GM19438 (cell line): ENCODE measurements at regions not wholly inside any gene's neighbourhood (a gene's known extent, or its start where the extent isn't known, plus 50 kb on each side); places are given as distances from the start of the nearest gene placed in this dataset.
A peak's percentile ranks its signal among the peaks of the same experiment; 100 is the strongest.
"Not testable (repeated sequence)": the region's sequence is repeated elsewhere in the genome, so short reads cannot be mapped to it uniquely, and the experiment has no call there.

Experiments
- ATAC-seq: cut with Tn5 transposase; IDR thresholded peaks from one replicate; pipeline ENCODE4 v1.9.1; 2021; ENCODE audit warnings: low read depth; ENCODE audit not compliant: unreplicated experiment

GRCh38 chr4:83213640-83214039, 71.0 kb downstream of the COQ2 start:
- no peak for ATAC-seq

DNA sequence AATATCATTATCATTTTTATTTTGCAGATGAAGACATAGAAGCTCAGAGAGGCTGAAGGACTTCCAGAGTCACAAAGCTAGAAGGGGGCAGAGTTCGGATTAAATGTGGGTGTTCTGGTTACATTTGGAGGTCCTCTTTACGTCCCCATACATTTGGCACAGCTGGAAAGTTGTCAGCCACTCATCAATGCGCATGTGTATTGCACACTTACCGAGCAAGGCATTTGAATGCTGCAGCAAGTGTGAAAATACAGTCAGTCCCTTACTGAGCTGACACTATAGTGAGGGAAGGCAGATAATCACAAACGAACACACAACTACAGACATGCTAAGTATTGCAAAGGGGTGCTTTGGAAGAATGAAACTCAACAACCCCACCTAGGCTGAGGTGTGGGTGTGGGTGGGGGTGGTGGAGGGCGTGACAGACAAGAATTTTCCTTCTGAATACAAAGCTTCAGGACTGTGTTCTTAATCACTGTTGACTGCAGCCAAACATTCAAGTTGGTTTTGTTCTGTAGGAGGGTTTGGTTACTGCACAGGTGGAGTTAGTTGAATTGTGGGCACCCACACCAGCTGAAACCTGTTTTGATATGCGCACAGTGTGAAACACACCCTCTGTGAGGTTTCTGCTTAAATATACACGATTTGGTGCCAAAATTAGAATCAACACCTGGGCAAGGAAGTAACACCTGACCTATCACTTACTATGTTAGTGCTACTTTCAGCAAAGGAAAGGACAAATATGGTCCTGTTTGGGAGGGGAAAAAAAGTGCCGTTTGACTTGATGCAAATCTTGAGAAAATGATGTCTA, 72.4 kb downstream of the COQ2 start:
- peak; percentile 78 for ATAC-seq

DNA sequence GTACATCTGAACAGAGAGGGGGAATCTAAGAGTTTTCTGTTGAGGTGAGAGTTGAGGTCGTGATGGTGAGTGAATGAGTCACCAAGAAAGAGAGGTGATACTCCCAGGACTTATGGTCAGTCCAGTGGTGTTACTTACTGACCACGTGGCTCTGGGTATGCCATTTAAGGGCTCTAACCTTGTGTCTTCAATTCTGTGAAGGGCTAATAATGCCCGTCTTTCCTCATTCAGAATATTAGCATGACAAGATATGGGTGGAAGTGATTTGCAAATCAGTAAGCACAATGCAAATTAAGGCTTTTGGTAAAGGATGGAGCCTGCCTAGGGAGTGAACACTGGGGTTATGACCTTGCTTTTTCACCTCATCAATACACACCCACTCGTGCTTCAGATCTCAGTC, 75.2 kb downstream of the COQ2 start:
- no peak for ATAC-seq

DNA sequence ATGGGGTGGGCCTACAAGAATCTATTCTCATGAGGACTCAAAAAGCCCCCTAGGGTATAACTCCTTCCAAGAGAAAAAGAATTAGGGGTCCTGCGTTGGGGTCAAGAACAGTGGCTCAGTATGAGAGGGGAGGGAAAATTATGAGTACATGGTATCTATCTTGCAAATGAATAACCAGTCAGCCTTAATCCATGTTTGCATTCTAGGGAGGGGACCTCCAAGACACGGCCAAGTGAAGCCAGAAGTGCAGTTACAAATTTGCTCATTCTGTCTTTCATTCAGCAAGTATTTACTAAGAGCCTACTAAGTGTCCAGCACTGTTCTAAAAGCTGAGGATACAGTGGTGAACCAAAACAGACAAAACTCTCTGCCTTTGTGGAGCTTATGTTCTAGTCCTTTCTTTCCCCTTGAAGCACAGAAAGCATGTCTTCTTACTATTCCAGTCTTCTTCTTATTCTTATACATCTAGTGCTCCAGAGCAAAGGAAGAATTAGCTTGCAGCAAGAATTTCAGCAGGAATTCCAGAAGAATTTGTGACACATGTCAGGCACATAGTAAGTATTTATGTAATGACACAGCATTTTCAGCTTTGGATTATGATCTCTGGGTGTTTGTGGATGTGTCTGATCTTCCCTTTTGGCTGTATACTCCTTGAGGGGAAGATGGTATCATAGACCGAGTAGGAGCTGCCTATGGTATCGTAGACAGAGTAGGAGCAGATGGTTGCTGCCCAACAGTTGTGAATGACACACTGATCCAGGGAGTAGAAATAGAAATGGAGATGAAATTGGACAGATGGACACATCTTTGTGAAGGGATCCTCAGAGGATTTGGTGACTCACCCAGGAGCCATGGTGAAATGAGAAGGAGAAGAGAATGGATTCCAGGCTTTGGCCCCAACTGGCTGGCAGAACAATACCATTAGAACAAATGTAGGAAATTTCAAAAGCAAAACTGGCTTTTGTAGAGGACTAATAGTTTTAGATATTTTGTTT, 75.9 kb downstream of the COQ2 start:
- ATAC-seq: no peak

GRCh38 chr4:83207497-83208101, 77.0 kb downstream of the COQ2 start:
- ATAC-seq: no peak

- no peak for ATAC-seq
These were observed 78.8 kb downstream of the COQ2 start for GRCh38 chr4:83205760-83206159.

DNA sequence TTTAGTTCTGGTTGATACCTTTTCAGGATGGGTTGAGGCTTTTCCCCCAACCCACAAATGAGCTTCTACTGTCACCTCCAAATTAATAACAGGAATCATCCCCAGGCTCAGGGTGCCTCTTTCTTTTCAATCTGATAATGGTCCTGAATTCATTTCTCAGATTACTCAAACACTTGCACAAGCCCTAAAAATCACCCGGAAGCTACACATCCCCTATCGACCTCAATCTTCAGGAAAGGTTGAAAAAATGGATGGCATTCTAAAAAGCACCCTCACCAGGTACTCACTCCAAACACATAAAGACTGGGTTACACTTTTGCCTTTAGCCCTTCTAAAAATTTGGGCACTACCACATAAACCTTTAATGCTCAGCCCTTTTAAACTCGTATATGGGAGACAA, 79.9 kb downstream of the COQ2 start:
- ATAC-seq: no peak

DNA sequence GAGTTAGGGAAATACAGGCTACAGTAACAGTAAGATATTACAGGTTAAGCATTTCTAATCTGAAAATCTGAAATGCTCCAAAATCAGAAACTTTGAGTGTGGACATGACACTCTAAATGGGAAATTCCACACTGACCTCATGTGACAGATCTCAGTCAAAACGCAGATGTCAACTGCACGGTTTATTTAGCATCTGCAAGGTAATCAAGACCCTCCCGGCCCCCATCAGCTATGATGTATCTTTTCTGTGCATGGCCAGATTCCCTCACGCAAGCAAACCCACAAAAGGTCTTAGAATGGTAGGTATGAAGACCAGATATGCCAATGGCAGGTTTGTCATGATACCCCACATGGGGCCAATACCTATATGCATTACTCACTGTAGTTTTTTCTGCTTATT, 82.8 kb downstream of the COQ2 start:
- ATAC-seq: no peak

GRCh38 chr4:83197555-83198235, 83.2 kb upstream of the PLAC8 start:
- ATAC-seq: no peak

- no peak for ATAC-seq
These were observed 82.4 kb upstream of the PLAC8 start for GRCh38 chr4:83196921-83197320.

DNA sequence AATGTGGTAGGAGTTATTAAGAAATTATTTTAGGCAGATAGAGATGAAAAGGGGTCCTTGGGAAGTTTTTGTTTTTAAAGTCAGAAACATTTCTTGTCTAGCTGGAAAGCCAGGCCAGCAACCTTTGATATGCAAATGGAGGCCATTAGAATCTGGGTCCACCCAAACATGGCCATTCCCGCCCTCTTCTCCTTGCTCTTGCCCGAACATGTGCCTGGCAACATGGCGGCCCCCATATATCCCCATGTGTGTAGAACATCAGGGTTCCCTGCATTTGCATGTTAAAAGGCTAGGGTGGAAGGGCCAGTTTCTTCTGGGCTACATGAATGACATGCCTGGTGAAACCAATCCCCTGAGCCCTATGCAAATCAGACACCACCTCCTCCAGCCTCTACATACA, 80.7 kb upstream of the PLAC8 start:
- no peak for ATAC-seq

DNA sequence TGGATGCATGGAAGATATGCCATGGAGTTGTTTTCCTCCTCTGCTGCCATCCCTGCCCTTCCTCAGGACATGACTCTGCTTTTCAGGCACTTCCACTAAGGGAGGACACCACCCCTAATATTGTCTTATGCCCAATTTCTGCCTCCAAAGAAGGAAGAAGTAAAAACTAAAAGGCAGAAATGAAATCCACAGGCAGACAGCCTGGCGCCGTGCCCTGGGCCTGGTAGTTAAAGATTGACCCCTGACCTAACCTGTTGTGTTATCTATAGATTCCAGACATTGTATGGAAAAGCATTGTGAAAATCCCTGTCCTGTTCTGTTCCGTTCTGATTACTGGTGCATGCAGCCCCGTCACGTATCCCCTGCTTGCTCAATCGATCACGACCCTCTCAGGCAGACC, 80.1 kb upstream of the PLAC8 start:
- ATAC-seq: not testable (repeated sequence)

GRCh38 chr4:83192634-83193033, 78.1 kb upstream of the PLAC8 start:
- no peak for ATAC-seq

DNA sequence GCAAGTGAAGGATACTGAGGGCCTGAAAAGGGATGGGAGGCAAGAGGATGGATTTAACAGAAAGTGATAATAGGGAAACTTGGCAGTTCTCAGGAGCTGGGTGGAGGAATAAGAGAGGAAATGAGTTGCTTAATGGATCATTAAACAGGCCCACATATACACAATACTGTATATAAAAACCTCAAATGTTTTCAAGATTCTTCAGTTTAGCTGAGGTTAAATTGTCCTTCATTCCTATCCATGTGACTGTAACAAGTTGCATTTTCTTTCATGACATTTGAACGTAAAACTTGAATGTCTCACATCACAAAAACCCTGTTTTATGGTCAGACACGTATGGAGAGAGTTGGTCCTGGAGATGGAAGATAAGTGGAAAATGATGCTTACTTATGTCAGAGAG, 76.5 kb upstream of the PLAC8 start:
- ATAC-seq: no peak

- ATAC-seq: no peak
These were observed 75.2 kb upstream of the PLAC8 start for GRCh38 chr4:83189631-83190136.

DNA sequence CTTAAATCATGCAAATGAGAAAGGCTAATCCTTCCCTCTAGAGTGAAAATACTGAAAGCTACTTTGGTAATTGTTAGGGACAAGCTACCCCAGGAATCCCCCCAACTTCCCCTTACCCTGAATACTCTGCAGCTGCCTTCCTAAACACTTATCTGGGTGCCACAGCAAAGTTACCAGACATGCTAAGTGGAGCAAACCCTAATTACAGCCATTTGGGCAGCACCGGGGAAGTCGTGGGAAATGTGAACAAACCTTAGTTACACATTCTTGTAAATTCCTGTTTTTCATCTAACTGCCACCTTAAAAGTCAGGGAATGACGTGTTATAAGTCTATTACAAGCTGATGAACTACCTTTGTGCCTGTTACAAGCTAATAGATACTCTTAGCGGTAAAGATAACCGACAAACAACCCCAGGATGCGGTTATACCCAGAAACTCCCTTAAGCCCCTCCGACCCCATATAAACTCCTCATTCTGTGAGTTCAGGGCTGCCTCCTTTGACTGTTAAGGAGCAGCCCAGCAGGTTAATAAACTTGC, 66.0 kb upstream of the PLAC8 start:
- peak; percentile 64 for ATAC-seq

DNA sequence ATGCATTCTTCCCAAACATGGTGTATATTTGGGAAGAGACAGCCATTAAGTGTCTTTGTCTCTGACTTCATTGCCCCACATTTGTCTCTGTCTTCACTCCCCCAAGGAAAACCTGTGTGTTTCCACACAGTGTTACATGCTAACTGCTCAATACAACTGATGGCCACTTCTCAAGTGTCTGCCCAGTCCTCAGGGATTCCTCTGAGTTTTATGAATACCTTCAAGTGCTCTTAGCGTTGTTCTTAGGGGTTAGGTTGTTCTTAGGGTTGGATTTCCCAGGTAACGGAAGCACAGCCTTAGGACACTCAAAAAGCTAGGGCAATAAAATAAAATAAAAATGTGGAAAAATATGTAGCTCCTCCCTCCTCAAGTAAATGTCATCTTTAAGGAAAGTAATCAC, 64.7 kb upstream of the PLAC8 start:
- no peak for ATAC-seq

DNA sequence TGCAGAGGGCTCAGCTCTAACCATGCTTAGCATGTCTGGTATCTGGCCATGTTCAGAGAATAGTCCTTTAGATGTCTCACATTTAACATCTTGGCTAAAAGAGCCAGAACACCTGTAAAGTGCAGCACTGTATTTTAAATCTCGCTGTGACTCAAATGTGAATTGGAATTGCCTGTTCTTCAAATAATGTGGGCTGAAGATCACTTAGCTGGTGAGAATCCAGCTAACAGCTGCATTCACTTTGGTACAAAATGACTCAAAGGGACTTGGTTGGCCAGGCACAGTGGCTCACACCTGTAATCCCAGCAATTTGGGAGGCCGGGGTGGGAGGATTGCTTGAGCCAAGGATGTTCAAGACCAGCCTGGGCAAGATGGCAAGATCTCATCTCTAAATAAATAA, 63.5 kb upstream of the PLAC8 start:
- ATAC-seq: no peak

GRCh38 chr4:83177182-83177581, 62.7 kb upstream of the PLAC8 start:
- no peak for ATAC-seq

GRCh38 chr4:83174844-83175414, 60.4 kb upstream of the PLAC8 start:
- peak; percentile 51 for ATAC-seq
